ENCODE measurements at regions not wholly inside any gene's neighbourhood (a gene's known extent, or its start where the extent isn't known, plus 50 kb on each side); places are given as distances from the start of the nearest gene placed in this dataset.

DNA sequence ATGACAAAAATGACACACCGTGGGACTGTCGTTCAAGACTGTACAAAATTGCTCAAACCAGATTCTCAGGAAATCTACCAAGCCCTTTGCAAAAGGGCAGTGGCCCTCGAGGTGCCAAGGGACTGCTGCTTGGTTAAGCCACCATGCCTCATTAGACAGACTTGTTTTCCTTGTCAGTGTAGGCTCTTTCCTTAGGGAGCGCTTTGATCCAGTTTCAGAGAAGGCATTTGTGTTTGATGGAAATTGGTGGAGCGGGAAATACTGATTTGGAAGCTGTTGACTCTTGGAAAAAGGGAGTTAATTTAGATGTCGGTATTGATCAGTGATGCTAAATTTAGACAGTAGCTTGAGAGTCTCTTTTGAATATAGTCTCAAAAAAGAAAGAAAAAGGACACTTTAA, 304.3 kb upstream of the UMPS start:
- DNase-seq (ENCODE audit: low spot score): no peak
- peaks cover 14% of the 10 kb centered on the region for H3K36me3 ChIP-seq
- no peak overlapping the region for H3K4me3 ChIP-seq
- no peaks in the 10 kb centered on the region for H3K9me3 ChIP-seq
- TF ChIP-seq, protein P1, sequence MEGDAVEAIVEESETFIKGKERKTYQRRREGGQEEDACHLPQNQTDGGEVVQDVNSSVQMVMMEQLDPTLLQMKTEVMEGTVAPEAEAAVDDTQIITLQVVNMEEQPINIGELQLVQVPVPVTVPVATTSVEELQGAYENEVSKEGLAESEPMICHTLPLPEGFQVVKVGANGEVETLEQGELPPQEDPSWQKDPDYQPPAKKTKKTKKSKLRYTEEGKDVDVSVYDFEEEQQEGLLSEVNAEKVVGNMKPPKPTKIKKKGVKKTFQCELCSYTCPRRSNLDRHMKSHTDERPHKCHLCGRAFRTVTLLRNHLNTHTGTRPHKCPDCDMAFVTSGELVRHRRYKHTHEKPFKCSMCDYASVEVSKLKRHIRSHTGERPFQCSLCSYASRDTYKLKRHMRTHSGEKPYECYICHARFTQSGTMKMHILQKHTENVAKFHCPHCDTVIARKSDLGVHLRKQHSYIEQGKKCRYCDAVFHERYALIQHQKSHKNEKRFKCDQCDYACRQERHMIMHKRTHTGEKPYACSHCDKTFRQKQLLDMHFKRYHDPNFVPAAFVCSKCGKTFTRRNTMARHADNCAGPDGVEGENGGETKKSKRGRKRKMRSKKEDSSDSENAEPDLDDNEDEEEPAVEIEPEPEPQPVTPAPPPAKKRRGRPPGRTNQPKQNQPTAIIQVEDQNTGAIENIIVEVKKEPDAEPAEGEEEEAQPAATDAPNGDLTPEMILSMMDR (IDR thresholded peaks at IDR 0.05): no peak
- no peak overlapping the region for H3K27ac ChIP-seq
- no peaks in the 10 kb centered on the region for H3K27me3 ChIP-seq
- no peaks in the 10 kb centered on the region for H3K4me1 ChIP-seq

DNA sequence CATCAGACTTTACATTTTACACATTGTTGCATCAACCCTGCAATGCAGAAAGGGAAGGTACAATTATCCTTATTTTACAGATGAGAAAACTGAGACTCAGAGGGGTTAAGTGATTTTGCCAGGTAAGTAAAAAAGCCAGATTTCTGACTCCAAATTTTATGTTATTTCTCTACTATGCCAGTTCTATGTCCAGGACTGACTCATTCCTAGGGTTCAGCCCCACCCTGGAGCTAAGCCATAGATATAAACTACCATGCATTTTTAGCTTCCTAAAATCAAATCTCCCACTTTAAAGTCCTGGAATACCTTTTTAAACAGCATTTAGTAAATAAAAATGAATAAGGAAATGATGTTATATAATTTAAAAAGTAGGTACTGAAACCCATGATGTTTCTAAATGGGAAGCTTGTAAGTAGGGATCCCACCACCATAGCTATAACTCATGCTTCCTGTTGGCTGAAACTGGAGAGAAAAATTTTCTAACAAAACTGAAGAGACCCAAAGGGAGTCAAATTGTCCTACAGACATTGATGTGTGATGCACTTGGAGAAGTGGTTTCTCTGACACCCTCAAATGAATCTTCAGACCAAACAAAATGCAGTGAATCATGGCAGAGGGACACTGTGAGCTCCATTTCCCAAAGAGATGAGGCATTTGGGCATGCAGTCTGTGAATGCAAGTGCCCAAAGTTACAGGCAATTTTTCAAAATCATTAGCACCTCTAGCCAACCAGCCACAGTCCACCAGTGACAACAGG, 301.7 kb upstream of the UMPS start:
- Histone ChIP-seq H3K36me3 (peaks cover 9% of the 10 kb centered on the region), H3K4me3 (no peak overlapping the region), H3K27ac (no peak overlapping the region), H3K9me3 (no peaks in the 10 kb centered on the region), H3K4me1 (no peaks in the 10 kb centered on the region), H3K27me3 (no peaks in the 10 kb centered on the region)
- no peak for DNase-seq (ENCODE audit: low spot score)
- TF ChIP-seq, protein P1 (IDR thresholded peaks at IDR 0.05): no peak

DNA sequence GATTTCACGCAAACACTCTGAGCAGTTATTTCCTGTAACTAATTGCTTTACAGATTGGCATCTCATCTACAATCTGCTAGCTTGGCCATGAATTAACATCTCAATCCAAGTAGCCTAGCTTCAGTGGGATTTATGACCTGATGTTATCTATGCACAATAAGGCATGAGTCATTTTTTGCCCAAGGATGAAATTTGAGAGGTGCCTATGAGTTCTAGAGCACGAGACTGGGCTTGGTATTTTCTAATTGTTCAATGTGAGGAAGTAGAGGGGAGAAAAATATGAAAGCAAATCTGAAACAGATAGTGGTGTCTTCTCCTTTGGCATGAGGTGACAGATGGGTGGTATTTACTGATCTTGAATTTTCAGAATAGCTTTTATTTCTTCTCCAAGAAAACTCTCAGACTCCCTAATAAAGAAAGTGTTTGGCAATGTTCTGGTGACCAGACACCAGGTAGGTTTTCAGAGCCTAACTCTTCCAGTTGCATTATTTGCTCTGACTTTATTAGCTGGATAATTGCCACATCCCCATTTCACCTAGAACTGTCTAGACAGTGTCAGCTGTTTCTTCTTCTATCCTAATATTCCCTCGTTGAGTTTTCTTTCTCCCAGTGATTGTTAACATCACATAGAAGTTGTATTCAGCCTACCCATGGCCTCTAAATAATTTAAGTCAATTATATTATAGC, 301.0 kb upstream of the UMPS start:
- H3K36me3 ChIP-seq: peaks cover 7% of the 10 kb centered on the region
- H3K27me3 ChIP-seq: no peaks in the 10 kb centered on the region
- no peak overlapping the region for H3K4me3 ChIP-seq
- TF ChIP-seq, protein P1 (IDR thresholded peaks at IDR 0.05): no peak
- no peak for DNase-seq (ENCODE audit: low spot score)
- H3K4me1 ChIP-seq: no peaks in the 10 kb centered on the region
- no peaks in the 10 kb centered on the region for H3K9me3 ChIP-seq
- no peak overlapping the region for H3K27ac ChIP-seq

DNA sequence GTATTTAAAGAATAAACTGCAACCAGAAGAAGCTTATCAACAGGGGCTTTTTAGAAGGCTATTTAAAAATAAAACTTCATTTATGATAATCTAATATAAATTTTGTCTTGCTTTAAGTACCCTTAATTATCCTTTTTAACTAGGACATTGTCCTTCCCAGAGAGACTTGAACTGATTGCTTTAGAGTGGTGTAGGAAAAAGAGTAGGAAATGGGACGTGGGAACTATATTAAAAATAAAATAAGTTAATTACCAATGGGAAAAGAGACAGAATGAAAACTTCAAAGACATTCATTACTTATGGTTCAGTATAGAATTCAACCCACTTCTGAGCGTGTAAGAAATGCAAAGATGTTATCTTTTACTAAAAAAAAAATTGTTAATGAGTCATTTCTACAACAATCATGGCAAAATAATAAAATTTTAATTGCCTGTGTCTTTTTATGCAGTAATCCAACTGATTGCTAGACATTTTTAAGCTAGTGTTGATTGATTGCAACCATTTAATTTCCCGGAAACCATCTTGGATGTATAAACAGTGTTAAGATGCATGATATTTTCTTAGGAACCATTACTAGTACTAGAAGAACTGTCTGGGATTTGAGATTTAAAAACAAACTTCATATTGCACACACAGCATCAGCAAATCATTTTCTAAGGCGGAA, 298.8 kb upstream of the UMPS start:
- Histone ChIP-seq H3K27me3 (no peaks in the 10 kb centered on the region), H3K36me3 (peaks cover 16% of the 10 kb centered on the region), H3K4me3 (no peak overlapping the region), H3K27ac (no peak overlapping the region), H3K4me1 (no peaks in the 10 kb centered on the region), H3K9me3 (no peaks in the 10 kb centered on the region)
- no peak for DNase-seq (ENCODE audit: low spot score)
- TF ChIP-seq, protein P1 (IDR thresholded peaks at IDR 0.05): no peak

DNA sequence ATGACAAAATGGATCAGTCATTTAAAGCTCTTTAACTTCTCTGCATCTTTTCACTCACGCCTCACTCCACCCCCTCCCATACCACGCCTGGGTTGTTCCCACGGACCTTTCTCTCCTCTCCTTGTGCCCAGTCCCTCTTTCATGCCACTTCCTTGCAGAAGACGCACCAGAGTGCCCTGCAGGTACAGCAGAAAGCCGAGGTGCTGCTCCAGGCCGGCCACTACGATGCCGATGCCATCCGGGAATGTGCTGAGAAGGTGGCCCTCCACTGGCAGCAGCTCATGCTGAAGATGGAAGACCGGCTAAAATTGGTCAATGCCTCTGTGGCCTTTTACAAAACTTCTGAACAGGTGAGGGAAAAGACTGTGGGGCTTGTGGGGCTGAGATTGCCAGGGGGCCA, 296.1 kb upstream of the UMPS start:
- H3K27ac ChIP-seq: no peak overlapping the region
- H3K4me1 ChIP-seq: no peaks in the 10 kb centered on the region
- peaks cover 16% of the 10 kb centered on the region for H3K36me3 ChIP-seq
- TF ChIP-seq, protein P1 (IDR thresholded peaks at IDR 0.05): no peak
- H3K9me3 ChIP-seq: no peaks in the 10 kb centered on the region
- H3K4me3 ChIP-seq: no peak overlapping the region
- no peaks in the 10 kb centered on the region for H3K27me3 ChIP-seq
- DNase-seq (ENCODE audit: low spot score): no peak

All from right atrium auricular region (tissue), 2 donors.